DMS53 treated with DMSO at 0.1 percent for 48 hours (cell line): ENCODE measurements at regions not wholly inside any gene's neighbourhood (a gene's known extent, or its start where the extent isn't known, plus 50 kb on each side); places are given as distances from the start of the nearest gene placed in this dataset.

Source experiments
- DNase-seq: peaks from one replicate; lab custom pipeline; 2025; ENCODE audit not compliant: unreplicated experiment; lab: John Stamatoyannopoulos, UW

DNA sequence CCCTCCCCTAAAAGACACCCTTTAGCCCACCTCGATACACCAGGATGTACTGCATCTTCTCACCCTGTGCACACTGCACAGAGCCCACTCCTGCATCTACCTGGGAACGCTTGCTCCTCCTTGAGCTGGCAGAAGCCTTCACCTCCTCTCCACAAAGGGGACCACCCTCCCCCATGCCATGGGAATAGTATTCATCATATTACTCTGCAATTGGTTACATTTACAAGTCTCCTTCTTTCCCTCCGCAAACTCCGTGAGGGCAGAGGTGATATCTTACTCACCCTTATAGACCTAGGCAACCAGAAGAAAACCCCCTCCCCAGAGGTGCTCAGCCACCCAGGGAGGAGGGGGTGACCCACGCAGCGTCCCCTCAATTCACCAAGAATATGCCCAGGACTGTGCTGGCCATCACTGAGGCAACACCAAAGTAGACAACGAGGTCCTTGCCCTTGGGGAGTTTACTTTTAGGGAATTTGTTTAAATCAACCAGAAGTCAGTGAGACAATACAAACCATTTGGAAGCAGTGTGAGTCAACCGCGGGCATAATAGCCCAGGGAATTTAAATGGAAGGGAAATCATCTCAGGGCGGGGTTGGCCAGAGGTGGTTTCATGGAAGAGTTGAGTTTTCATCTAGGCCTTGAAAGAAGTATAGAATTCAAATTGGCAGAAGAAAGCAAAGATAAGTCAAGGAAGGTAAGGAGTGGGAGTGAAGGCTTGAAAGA is 214.5 kb downstream of the BARX2 start:
- no peak for DNase-seq

DNA sequence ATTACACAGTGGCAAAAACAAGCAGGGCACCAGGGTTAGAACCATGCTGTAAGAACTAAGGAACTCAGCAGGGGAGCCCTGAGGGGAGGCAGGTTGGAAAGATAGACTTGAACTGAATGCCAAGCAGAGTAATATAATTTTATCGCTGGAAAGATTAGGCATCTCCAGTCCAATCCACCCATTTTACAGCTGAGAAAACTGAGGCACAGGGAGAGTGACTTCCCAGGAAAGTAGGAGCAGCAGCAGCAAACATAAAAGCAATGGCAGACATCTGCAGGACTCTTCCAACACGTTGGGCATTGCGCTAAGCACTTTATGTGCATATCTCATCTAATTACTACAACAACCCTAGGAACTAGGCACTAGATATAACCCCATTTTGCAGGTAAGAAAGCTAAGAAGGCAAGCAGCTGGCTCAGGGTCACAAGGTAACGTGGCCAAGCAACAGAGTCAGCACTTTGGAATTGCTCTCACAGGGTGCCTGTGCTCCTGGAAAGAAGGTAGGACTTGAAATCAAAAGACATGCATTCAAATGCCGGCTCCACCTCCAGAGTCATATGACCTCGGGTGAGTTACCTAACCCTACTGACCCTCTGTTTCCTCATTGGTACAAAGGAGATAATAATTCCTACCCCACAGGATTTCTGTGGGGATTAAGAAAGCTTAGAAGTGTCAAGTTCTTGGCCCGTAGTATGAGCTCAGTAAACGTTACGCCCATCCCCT is 215.3 kb downstream of the BARX2 start:
- DNase-seq, result no peak

DNA sequence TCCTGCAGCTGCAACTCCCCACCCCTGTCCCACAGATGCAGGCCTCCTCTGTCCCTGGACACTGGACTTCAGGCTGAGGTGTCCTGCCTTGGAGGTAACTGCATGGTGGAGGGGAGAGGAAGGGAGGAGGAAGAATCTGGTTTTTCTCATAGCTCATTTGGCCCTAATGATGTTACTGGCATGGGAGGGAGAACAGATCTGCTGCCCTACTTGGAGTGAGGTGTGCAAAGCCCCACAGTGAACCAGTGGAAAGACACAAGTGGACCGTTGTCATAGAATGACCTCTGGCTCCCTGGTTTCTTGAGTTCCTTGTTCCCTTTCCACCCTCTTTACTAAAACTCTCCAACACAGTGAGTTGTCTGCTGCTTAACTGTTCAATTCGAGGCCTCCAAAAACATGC is 215.9 kb downstream of the BARX2 start:
- no peak for DNase-seq

DNA sequence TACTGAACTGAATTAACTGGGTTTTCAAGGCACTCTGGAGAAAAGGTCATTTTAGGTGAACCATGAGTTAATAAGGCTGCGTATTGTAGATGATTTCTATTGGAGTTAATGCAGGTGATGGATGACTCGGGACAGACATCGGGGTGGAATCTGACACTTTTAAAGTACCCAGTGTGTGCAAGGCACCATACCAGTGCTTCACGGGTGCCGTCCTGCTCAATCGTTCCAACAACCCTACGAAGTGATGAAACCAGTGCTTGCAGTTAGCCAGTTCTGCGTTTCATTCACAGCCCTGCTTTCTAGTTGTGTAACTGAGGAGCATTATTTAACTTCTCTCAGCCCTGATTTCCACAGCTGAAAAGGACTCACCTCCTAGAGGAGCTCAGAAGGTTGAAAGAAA is 216.5 kb downstream of the BARX2 start:
- no peak for DNase-seq

DNA sequence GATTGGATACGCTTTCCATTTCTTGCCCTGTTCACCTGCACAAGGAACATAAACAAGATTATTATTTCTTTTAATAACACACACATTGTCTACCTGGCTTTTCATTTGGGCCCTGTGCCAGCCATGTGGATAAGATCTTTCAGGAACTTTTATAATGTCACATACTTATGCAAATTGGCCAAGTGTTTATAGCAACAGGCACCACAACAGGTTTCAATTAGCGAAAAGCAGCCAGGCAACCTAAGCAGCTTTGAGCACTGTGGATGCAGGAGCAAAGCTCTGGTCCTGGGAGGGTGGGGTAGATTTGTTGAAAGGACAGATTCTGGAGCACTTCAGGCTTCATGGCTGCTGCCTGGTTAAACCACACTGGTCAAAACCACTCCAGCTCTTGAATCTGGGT is 217.4 kb downstream of the BARX2 start:
- DNase-seq, result no peak

DNA sequence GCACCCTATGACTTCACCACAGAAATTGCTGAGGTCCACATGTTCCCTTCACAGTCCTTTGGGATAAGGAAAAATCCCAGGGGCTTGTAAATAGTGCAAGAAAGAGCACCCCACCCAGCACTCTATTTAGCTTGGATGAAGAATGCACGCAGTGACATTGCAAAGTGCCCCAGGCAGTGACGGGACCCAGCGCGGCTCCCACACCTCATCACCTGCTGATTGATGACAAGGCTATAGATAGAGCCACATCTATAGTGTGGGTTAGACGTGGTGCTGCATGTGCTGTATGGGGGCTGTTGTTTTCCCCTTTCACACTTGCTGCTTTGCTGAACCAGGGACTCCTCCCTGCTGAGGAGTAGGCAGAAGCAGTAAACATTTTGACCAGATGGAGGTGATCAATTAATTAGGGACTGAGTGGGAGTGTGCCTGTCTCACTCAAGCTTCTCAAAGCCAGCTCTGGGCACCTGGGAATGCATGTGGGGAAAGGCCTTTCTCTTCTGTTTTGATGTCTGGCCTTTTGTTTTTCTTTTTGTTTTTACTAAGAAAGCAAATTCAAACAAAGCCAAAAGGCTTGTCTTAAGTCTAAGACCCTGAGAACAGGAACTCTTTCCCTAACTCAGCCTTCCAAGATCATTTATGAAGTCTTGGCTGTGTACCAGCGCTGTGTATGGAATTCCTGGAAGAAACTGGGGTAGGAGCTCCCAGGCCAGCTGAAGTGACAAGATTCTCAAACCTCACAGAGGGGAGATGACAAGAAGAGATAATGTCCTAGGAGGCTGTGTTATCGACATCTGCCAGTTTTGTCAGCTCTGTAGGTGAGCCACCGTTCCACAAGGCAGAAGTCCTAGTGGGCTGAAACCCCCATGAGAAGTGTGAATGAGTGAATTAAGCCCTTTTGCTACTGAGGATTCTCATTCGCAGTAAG is 219.7 kb downstream of the BARX2 start:
- no peak for DNase-seq

DNA sequence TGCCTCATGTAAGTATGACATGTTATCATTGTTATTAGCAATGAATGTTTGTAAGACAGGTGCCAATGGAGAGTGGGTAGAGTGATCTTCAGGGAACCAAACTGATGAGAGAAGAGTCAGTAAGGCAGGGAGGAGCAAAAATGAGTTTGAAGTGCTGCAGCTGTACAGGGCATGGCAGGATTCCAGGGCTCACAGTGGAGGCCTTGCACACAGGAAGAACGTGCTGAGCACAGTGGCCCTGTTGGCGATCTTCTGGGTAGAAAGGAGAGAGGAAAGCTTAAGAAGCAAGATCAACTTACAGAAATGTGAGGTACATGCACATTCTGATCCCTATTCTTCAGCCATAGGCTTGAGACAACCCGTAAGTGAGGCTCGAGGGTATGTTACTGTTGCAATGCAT is 219.3 kb upstream of the TMEM45B start:
- DNase-seq, result no peak

DNA sequence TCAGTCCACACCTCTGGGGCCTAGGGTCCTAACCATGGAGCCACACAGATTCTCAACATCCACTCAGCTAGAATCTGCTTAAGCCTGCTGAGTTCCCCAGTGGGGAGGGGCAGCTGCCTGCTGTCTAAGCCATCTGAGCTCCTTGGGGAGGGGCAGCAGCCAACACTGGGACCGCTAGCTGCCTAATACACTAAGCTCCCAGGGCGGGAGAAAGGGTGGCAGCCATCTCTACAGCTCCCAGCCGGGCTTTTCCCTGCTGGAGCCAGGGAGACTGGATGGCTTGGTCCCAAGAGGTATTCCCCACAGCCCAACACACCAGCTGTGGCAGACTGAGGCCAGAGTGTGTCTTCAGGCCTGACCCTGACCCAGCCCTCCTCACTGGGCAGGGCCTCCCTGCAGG is 217.3 kb upstream of the TMEM45B start:
- DNase-seq, result no peak

DNA sequence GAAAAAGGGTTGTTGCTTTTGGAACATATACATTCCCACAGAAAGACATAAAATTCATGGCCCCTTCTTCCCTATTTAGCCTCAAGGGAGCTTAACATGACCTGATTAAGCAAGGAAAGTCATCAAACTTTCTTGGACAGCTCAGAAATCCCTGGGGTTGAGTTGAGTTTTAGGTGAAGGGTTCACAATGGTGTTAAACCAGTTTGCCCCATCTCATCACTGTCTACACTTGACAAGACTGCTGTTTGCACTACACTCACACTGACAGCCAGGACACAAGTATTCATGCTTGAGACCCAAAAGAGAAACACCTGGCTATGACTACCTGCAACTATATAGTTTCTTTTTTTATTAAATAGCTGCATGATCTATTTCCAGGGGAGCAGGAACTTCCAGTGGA is 209.8 kb upstream of the TMEM45B start:
- DNase-seq, result peak; percentile 14

DNA sequence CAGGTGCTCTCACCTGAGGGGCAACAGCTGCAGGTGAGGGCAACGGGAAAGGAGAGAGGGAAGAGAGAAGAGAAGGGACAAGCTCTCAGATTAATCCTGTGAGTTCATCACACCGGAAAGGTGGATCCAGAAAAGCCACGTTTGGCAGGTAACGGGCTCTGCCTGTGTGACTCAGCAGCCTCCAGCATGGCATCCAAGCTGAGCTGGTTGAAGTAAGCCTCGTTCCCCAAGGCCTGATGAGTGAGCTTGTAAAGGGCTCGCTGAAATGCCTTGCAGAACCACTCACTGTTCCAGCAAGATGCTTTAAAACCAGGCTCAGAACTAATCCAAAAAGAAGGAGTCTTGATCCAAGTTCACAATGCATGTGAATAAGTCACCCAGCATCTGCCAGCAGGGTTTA is 206.9 kb upstream of the TMEM45B start:
- DNase-seq, result no peak

DNA sequence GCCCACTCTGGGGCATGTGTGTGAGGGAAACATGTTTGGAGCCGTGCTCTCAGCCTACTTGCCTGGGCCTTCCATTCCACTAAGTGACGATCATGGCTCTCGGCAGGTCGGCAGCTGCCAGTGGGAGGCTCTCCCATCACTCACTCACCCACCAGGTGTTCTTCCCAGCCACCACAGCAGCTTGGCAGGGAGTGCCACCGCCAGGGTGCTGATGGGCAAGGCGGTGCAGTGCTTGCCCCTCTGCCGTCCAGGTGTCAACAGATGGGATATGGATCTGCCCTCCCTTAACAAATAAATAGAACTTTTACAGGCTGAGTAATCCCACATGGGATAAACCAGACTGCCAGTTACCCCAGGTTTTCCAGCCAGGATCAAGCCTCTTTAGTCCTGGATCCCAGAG is 205.5 kb upstream of the TMEM45B start:
- DNase-seq, result no peak

DNA sequence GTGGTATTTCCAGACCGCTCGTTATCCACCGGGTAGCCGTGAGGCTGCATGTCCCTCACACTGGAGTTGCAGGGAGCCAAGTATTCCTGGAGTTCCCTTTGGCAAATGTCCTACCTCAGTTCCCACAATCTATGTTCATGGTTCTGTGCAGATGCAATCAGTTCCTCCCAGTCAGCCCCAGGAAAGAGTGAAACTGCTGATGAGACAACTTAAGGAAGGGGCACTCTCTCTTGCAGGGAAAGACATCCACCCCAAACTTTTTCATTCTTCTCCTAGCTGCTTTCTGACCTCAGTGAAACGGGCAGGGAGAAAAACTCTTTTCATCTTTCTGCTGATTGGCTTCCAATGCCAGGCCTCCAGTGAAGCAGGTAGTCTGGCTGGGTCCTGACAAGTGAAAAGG is 205.1 kb upstream of the TMEM45B start:
- DNase-seq, result no peak

DNA sequence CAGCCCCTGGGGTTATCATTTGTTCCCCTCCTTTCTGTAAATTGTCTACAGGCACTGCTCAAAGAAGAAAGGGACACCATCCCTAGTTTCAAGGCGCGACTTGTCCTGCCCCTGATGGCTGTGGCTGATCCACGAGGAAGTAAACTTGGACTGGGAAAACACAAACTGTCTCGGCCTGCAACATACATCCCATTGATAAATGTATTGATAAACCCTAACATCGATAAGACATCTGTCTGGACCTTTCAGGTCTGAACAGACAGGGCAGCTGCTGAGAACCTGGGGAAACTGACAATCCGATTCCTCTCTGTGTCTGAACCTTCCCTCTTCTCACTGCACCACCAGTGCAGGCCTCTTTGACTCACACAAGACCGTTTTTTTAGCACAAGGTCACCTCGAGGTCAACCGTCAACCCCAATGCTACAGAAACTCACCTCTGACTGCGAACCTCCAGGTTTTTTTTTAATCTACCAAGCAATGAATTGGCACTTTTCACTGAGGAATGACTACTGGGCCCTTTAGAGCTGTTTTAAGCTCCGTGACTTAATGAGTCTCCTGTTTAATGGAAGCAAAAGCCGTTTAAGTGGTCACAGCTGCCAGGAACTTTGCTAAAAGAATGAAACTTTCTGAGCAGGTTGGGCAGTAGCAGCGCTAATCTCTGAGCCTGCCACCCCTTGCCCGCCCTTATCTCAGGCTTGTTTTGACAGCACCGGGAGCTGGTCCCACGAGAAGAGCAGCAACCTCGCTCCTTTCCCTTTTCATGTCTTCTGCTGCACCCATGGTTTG is 203.8 kb upstream of the TMEM45B start:
- DNase-seq, result no peak

DNA sequence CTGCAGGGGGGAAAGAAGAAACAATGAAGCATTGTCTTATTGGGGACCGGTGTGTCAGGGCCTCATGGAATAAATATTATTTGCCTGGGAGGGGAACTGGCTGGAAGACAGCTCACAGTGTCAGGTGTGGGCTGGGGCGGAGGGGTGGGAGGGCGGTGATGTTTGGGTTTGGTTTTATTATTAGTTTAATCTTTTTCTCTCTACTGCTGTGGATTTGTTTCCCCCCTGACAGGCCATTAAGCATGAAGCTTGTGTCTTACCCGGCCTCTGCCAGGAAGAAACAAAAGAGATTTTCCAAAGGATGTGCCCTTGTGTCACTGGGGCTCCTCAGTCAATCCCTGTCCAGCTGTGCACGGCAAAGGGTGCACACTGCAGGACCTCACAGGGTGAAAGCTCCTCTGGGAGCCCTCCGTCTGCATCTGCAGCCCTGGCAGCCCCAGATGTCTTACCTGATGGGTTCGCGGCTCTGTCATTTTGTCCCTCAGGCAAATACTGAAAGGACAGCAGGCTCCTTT is 203.1 kb upstream of the TMEM45B start:
- DNase-seq, result no peak

DNA sequence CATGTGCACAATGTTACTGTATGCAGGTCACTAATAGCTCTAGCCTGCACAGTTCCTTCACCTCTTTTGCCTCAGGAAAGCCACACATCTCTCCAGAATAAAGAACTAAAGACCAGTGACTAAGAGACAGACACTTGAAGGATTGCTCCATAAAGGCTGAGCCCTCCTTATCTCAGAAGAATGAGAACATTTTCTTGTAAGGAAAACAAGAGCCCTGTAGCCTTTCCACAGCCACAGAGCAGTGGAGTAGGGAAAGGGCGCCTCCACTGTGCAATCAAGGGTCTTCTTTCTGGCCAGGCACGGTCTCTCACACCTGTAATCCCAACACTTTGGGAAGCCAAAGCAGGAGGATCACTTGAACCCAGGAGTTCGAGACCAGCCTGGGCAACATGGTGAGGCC is 202.6 kb upstream of the TMEM45B start:
- no peak for DNase-seq

DNA sequence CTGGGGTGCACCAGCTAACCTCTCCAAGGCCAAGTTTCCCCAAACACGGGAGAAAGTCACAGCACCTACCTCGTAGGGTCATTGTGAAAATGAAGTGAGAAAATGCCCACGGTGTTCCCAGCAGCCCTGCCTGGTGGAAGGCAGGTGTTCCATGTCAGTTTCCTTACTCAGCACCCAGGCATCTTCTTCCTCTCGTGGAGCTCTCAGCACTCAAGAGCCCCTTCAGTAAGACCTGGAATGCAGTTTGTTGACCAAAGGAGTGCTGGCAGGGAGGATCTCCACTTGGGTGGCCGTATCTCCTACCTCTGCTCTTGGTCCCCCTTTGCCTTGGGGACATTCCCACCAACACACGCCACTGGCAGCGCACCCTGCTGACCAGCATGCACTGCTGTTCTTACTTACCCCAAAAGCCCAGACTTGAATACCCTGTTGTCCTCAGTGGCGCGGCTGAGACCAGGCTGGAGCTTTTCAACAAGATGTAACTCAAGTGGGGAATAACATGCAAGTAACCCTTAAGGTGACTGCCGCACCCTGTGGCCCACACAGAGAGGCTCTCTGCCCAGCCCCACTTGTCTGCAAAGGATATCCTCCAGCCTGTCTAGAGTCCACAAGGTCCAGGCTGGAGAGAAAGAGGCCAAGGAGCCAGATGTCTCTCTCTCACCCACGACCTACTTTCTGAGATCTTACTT is 201.2 kb upstream of the TMEM45B start:
- no peak for DNase-seq

DNA sequence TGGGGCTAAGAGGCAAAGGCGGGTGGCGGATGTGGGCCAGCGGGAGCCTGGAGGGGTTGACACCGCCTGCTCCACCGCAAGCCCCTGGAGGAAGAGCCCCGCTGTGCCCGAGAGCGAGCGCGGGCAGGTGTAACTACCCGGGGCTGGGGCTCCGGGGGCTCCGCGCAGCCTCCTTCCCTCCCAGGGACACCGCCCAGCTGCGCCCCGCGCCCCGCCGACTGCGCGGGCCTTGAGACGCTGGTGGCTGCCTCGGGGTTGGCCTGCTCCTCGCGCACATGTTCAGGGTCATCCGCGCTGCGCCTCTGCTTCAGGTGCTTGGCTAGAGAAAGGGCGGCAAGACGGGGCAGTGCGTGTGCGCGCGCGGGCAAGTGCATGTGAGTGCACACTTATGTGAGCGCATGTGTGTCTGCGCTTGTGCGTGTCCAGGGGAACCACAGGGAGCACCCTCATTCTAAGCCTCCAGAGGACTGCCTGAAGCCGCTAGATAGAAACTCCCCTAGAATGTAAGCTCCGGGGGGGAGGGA is 197.5 kb upstream of the TMEM45B start:
- no peak for DNase-seq

DNA sequence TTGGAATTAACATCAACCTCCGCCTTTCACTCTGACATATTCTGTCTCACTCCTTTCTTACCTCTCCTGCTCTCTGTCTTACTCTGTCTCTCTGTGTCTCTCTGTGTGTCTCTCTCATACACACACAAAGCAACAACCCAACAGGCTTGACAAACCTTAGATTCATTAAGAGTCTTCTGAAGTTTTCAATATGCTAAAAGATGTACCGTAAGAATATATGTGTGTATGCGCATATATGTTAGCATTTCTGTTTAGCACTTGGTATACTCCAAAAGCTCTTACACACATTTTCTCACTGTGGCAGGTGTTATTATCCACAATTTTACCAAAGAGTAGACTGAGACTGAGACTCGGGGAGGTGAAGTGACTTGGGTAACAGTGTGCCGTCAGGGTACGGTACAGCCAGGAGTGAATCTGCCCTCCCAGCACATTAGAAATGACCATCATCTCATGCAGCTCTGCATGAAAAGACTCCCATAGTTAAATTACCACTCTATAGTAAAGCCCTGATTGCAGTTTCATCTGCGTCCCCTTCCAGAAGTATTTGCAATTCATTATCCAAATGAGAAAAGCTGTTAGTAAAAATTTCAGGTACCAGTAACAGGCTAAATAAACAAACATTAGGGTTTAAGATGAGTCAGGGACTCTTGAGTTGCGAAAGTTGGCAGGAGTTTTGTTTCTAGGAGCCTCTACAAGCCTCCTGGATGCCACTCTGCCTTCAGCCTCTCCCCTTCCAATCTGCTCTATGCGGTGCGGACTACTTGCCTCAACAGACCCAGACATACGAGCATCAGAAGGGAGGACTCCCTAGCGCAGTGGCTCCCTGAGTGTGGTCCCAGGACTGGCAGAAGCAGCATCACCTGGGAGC is 195.2 kb upstream of the TMEM45B start:
- no peak for DNase-seq

DNA sequence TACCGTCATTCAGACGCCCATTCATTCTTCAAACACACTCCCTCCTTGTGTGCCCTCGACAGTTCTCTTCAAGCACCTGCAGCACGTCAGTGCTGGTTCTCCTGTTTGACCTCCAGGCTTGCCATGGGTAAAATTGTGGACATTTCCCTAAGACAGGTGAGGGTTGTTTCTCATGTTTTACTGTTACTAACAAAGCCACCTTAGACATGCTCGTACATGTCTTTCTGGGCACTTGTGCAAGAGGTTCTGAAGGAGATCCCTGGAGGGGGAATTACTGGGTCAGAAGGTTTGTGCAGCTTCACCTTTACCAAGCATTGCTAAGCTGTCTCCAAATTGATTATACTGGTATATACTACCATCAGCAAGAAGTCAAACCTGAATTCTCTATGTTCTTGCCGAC is 189.7 kb upstream of the TMEM45B start:
- DNase-seq, result peak; percentile 63
